Vagina (tissue), 2 donors: ENCODE measurements at regions not wholly inside any gene's neighbourhood (a gene's known extent, or its start where the extent isn't known, plus 50 kb on each side); places are given as distances from the start of the nearest gene placed in this dataset.

Experiments
- DNase-seq, 2 donors: peaks; one replicate each; pipeline ENCODE4 v3.0.0-alpha.2; 2017; ENCODE audit errors: extremely low spot score in 2 of 2
- H3K27ac ChIP-seq: fragments of 200-600 bp; sonication (generic); one replicate; pipeline ENCODE4 v1.5.1; 2019
- H3K27me3 ChIP-seq: fragments of 200-600 bp; sonication (generic); one replicate; pipeline ENCODE4 v1.5.1; 2019
- H3K36me3 ChIP-seq, 2 donors: fragments of 200-600 bp; sonication (generic); one replicate each; pipeline ENCODE4 v1.5.1; 2017 to 2019
- H3K4me1 ChIP-seq: fragments of 200-600 bp; sonication (generic); one replicate; pipeline ENCODE4 v1.5.1; 2019
- H3K4me3 ChIP-seq, 2 donors: fragments of 200-600 bp; sonication (generic); 1 replicate in 1 of 2; 2 replicates in 1 of 2; pipeline ENCODE4 v1.5.1; 2016 to 2019
- H3K9me3 ChIP-seq: fragments of 200-600 bp; sonication (generic); one replicate; pipeline ENCODE4 v1.5.1; 2019
- POLR2A ChIP-seq, 2 donors: fragments of 450-650 bp; IDR thresholded peaks; one replicate each; pipeline ENCODE4 v1.6.1; 2017; ENCODE audit warnings: antibody characterized with exemption in 2 of 2, mild to moderate bottlenecking in 2 of 2, moderate library complexity in 2 of 2
- POLR2AphosphoS5 ChIP-seq, 2 donors: sonication (generic); formaldehyde crosslinking; IDR thresholded peaks; one replicate each; pipeline ENCODE4 v1.9.0; 2017; ENCODE audit warnings: antibody characterized with exemption in 2 of 2, mild to moderate bottlenecking in 2 of 2, low read depth in 1 of 2; ENCODE audit not compliant: insufficient read depth in 1 of 2
- intact Hi-C: fragments of 100-400 bp; cut with DNase I; formaldehyde crosslinking; loops from one replicate; pipeline ENCODE4 v1.15.1; 2023
- TF ChIP-seq, protein P1 (sequence below), 3 experiments: fragments of 450-650 bp in 2 of 3; fragments of 200-600 bp in 1 of 3; sonication (generic) in 1 of 3; IDR thresholded peaks; one replicate each; pipeline ENCODE4 v1.5.1; 2017 to 2019; ENCODE audit warnings: antibody characterized with exemption in 3 of 3, mild to moderate bottlenecking in 2 of 3, moderate library complexity in 2 of 3

DNA sequence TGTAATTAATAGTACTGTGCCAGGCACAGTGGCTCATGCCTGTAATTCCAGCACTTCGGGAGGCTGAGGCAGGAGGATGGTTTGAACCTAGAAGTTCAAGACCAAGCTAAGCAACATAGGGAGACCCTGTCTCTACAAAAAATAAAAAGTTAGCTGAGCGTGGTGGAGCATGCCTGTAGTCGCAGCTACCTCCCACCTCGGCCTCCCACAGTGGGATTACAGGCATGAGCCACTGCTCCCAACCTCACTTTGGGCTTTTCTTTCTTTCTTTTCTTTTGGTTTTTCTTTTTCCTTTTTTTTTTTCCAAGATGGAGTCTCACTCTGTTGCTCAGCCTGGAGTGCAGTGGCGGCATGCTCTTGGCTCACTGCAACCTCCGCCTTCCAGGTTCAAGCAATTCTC lies 137.8 kb downstream of the MRM1 start:
- no peaks in the 10 kb centered on the region for H3K4me1 ChIP-seq
- TF ChIP-seq POLR2AphosphoS5 (IDR thresholded peaks at IDR 0.05; ENCODE audit: insufficient read depth in 1 of 2, low read depth in 1 of 2) (no peak), POLR2A (IDR thresholded peaks at IDR 0.05) (no peak)
- H3K36me3 ChIP-seq = no peaks in the 10 kb centered on the region
- DNase-seq = no peak
- no peak overlapping the region for H3K27ac ChIP-seq
- no peaks in the 10 kb centered on the region for H3K9me3 ChIP-seq
- no peaks in the 10 kb centered on the region for H3K27me3 ChIP-seq
- H3K4me3 ChIP-seq = no peak overlapping the region
- intact Hi-C loops = no loop called here

- Histone ChIP-seq H3K4me1 (no peaks in the 10 kb centered on the region), H3K36me3 (no peaks in the 10 kb centered on the region), H3K9me3 (no peaks in the 10 kb centered on the region), H3K27ac (no peak overlapping the region), H3K27me3 (no peaks in the 10 kb centered on the region), H3K4me3 (no peak overlapping the region)
- intact Hi-C loops = no loop called here
- TF ChIP-seq POLR2A (IDR thresholded peaks at IDR 0.05) (no peak), POLR2AphosphoS5 (IDR thresholded peaks at IDR 0.05; ENCODE audit: insufficient read depth in 1 of 2, low read depth in 1 of 2) (no peak)
- TF ChIP-seq, protein P1, sequence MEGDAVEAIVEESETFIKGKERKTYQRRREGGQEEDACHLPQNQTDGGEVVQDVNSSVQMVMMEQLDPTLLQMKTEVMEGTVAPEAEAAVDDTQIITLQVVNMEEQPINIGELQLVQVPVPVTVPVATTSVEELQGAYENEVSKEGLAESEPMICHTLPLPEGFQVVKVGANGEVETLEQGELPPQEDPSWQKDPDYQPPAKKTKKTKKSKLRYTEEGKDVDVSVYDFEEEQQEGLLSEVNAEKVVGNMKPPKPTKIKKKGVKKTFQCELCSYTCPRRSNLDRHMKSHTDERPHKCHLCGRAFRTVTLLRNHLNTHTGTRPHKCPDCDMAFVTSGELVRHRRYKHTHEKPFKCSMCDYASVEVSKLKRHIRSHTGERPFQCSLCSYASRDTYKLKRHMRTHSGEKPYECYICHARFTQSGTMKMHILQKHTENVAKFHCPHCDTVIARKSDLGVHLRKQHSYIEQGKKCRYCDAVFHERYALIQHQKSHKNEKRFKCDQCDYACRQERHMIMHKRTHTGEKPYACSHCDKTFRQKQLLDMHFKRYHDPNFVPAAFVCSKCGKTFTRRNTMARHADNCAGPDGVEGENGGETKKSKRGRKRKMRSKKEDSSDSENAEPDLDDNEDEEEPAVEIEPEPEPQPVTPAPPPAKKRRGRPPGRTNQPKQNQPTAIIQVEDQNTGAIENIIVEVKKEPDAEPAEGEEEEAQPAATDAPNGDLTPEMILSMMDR (IDR thresholded peaks at IDR 0.05) = no peak
- DNase-seq = no peak
These were observed 138.8 kb downstream of the MRM1 start for GRCh38 chr17:36740157-36740556.

- no peaks in the 10 kb centered on the region for H3K9me3 ChIP-seq
- H3K27me3 ChIP-seq = no peaks in the 10 kb centered on the region
- H3K36me3 ChIP-seq = no peaks in the 10 kb centered on the region
- no peak for DNase-seq
- intact Hi-C loops = no loop called here
- no peak overlapping the region for H3K4me3 ChIP-seq
- H3K27ac ChIP-seq = no peak overlapping the region
- no peaks in the 10 kb centered on the region for H3K4me1 ChIP-seq
- TF ChIP-seq, protein P1 (IDR thresholded peaks at IDR 0.05) = no peak
- TF ChIP-seq POLR2A (IDR thresholded peaks at IDR 0.05) = no peak
- no peak for TF ChIP-seq POLR2AphosphoS5 (IDR thresholded peaks at IDR 0.05; ENCODE audit: insufficient read depth in 1 of 2, low read depth in 1 of 2)
These were observed 139.9 kb downstream of the MRM1 start for GRCh38 chr17:36741019-36741902.

DNA sequence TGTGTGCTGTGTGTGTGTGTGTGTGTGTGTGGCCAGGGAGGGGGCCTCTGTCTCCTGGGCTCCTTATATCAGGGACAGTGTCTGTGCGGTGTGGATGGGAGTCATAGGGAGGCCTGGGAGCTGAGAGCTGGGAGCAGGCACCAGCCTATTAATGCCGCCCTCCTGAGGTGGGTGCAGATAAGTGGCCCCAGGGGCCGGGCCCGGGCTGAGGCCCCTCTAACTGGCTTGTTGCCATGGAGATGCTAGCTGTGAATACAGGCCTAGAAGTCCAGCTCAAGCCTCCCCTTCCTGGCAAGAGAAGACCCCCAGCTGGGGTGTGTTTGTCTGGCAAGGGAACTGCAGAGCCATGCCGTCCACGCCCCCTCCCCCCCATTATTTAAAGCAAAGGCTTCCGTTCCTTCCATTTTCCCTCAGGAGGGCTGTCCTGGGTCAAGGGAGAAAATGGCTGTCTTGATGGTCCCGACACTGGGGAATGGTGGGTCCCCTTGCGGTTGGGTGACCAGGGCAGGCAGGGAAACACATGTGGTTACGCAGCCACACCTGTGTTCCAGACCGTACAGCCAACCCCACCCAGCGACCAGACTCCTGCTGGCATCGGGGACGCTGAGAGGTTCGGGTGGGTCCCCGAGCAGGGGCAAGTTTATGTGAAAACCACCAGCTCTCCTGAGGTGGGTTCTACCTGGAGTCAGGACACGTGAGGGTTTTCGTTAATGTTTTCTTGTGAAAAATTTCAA lies 141.1 kb downstream of the MRM1 start:
- H3K4me3 ChIP-seq = no peak overlapping the region
- no peaks in the 10 kb centered on the region for H3K9me3 ChIP-seq
- H3K27ac ChIP-seq = no peak overlapping the region
- no peaks in the 10 kb centered on the region for H3K4me1 ChIP-seq
- TF ChIP-seq, protein P1 (IDR thresholded peaks at IDR 0.05) = no peak
- no peak for TF ChIP-seq POLR2A (IDR thresholded peaks at IDR 0.05)
- TF ChIP-seq POLR2AphosphoS5 (IDR thresholded peaks at IDR 0.05; ENCODE audit: insufficient read depth in 1 of 2, low read depth in 1 of 2) = no peak
- H3K36me3 ChIP-seq = no peaks in the 10 kb centered on the region
- H3K27me3 ChIP-seq = no peaks in the 10 kb centered on the region
- no peak for DNase-seq
- intact Hi-C loops = no loop called here

- intact Hi-C loops = no loop called here
- Histone ChIP-seq H3K4me1 (no peaks in the 10 kb centered on the region), H3K27ac (no peak overlapping the region), H3K4me3 (no peak overlapping the region), H3K27me3 (no peaks in the 10 kb centered on the region), H3K9me3 (no peaks in the 10 kb centered on the region), H3K36me3 (no peaks in the 10 kb centered on the region)
- no peak for DNase-seq
- TF ChIP-seq, protein P1 (IDR thresholded peaks at IDR 0.05) = no peak
- TF ChIP-seq POLR2A (IDR thresholded peaks at IDR 0.05) (no peak), POLR2AphosphoS5 (IDR thresholded peaks at IDR 0.05; ENCODE audit: insufficient read depth in 1 of 2, low read depth in 1 of 2) (no peak)
These were observed 141.7 kb downstream of the MRM1 start for GRCh38 chr17:36743130-36743529.
